BLaER1 treated with 17β-estradiol and CSF1 and Interleukin-3, amounts not matched to agents 10 nM and 100 nM (cell line): ENCODE measurements at regions not wholly inside any gene's neighbourhood (a gene's known extent, or its start where the extent isn't known, plus 50 kb on each side); places are given as distances from the start of the nearest gene placed in this dataset.
A peak's percentile ranks its signal among the peaks of the same experiment; 100 is the strongest.

Experiments
- H3K27ac ChIP-seq, 11 experiments: shearing (Covaris generic); formaldehyde crosslinking; 2 replicates each; pipeline ENCODE4 v1.8.1; 2022
- H3K27me3 ChIP-seq, 11 experiments: shearing (Covaris generic); formaldehyde crosslinking; 2 replicates each; pipeline ENCODE4 v1.8.1; 2022
- H3K36me3 ChIP-seq, 11 experiments: shearing (Covaris generic); formaldehyde crosslinking; 2 replicates each; pipeline ENCODE4 v1.8.1; 2022
- H3K4me1 ChIP-seq, 10 experiments: shearing (Covaris generic); formaldehyde crosslinking; 2 replicates each; pipeline ENCODE4 v1.8.1; 2022
- H3K4me2 ChIP-seq, 11 experiments: shearing (Covaris generic); formaldehyde crosslinking; 2 replicates each; pipeline ENCODE4 v1.8.1; 2022
- H3K4me3 ChIP-seq, 10 experiments: shearing (Covaris generic); formaldehyde crosslinking; 2 replicates each; pipeline ENCODE4 v1.8.1; 2022
- H3K9ac ChIP-seq, 11 experiments: shearing (Covaris generic); formaldehyde crosslinking; 2 replicates each; pipeline ENCODE4 v1.8.1; 2022
- H3K9me3 ChIP-seq, 11 experiments: shearing (Covaris generic); formaldehyde crosslinking; replicated peaks in 1 of 11; 2 replicates each; pipeline ENCODE4 v1.8.1; 2022
- H4K20me1 ChIP-seq, 11 experiments: shearing (Covaris generic); formaldehyde crosslinking; 2 replicates each; pipeline ENCODE4 v1.8.1; 2022
- Cebpa-rat ChIP-seq, 11 experiments: shearing (Covaris generic); IDR thresholded peaks; 2 replicates each; pipeline ENCODE4 v1.8.1; 2022

GRCh38 chr15:69624816-69625215 lies 172.2 kb downstream of the RPLP1 start:
- peak overlapping the region in 1 of 11 experiments; percentile 36; a peak in 2 of 22 replicates for H3K4me2 ChIP-seq
- H4K20me1 ChIP-seq: no peaks in the 10 kb centered on the region
- no peak for TF ChIP-seq Cebpa-rat (IDR thresholded peaks at IDR 0.05)
- no peak overlapping the region for H3K9ac ChIP-seq
- no peaks in the 10 kb centered on the region for H3K27me3 ChIP-seq
- H3K36me3 ChIP-seq: no peaks in the 10 kb centered on the region
- peaks cover 4 to 18% (median 10%) of the 10 kb centered on the region in 11 experiments; a peak in 14 of 22 replicates for H3K9me3 ChIP-seq
- H3K4me1 ChIP-seq: peaks cover 3 to 9% (median 6%) of the 10 kb centered on the region in 10 experiments; a peak in 13 of 20 replicates
- no peak overlapping the region for H3K27ac ChIP-seq
- H3K4me3 ChIP-seq: no peak overlapping the region

- no peaks in the 10 kb centered on the region for H4K20me1 ChIP-seq
- H3K36me3 ChIP-seq: no peaks in the 10 kb centered on the region
- H3K27ac ChIP-seq: no peak overlapping the region
- no peak overlapping the region for H3K9ac ChIP-seq
- no peak overlapping the region for H3K4me2 ChIP-seq
- H3K27me3 ChIP-seq: no peaks in the 10 kb centered on the region
- H3K4me3 ChIP-seq: no peak overlapping the region
- no peak for TF ChIP-seq Cebpa-rat (IDR thresholded peaks at IDR 0.05)
- H3K9me3 ChIP-seq: peaks cover 4 to 18% (median 10%) of the 10 kb centered on the region in 11 experiments; a peak in 14 of 22 replicates
- H3K4me1 ChIP-seq: peaks cover 3 to 9% (median 6%) of the 10 kb centered on the region in 10 experiments; a peak in 13 of 20 replicates
Observed at GRCh38 chr15:69625328-69625727, 172.7 kb downstream of the RPLP1 start.

- Histone ChIP-seq H3K9me3 (peaks cover 4 to 18% (median 10%) of the 10 kb centered on the region in 11 experiments; a peak in 14 of 22 replicates), H4K20me1 (no peaks in the 10 kb centered on the region), H3K4me1 (peaks cover 3 to 9% (median 6%) of the 10 kb centered on the region in 10 experiments; a peak in 13 of 20 replicates), H3K4me2 (no peak overlapping the region), H3K27ac (no peak overlapping the region), H3K4me3 (no peak overlapping the region), H3K27me3 (no peaks in the 10 kb centered on the region), H3K9ac (no peak overlapping the region), H3K36me3 (no peaks in the 10 kb centered on the region)
- no peak for TF ChIP-seq Cebpa-rat (IDR thresholded peaks at IDR 0.05)
Observed at GRCh38 chr15:69626095-69627066, 173.8 kb downstream of the RPLP1 start.

- no peak for TF ChIP-seq Cebpa-rat (IDR thresholded peaks at IDR 0.05)
- Histone ChIP-seq H3K4me3 (no peak overlapping the region), H4K20me1 (no peaks in the 10 kb centered on the region), H3K9ac (no peak overlapping the region), H3K9me3 (peaks cover 4 to 13% (median 7%) of the 10 kb centered on the region in 11 experiments; a peak in 14 of 22 replicates), H3K27me3 (no peaks in the 10 kb centered on the region), H3K36me3 (no peaks in the 10 kb centered on the region), H3K4me1 (peaks cover 3 to 9% (median 6%) of the 10 kb centered on the region in 10 experiments; a peak in 13 of 20 replicates), H3K27ac (no peak overlapping the region), H3K4me2 (no peak overlapping the region)
Observed at GRCh38 chr15:69627548-69628158, 175.0 kb downstream of the RPLP1 start.

GRCh38 chr15:69628256-69629093 lies 175.9 kb downstream of the RPLP1 start:
- Histone ChIP-seq H4K20me1 (no peaks in the 10 kb centered on the region), H3K27ac (no peak overlapping the region), H3K4me3 (no peak overlapping the region), H3K4me1 (peaks cover 3 to 9% (median 6%) of the 10 kb centered on the region in 10 experiments; a peak in 13 of 20 replicates), H3K4me2 (no peak overlapping the region), H3K27me3 (no peaks in the 10 kb centered on the region), H3K36me3 (no peaks in the 10 kb centered on the region), H3K9ac (no peak overlapping the region), H3K9me3 (peaks cover 0 to 4% (median 0%) of the 10 kb centered on the region in 11 experiments; a peak in 4 of 22 replicates)
- TF ChIP-seq Cebpa-rat (IDR thresholded peaks at IDR 0.05): no peak

- Histone ChIP-seq H3K4me1 (peaks cover 0 to under 1% (median 0%) of the 10 kb centered on the region in 10 experiments; a peak in 1 of 20 replicates), H3K27ac (no peak overlapping the region), H3K9me3 (no peaks in the 10 kb centered on the region), H3K36me3 (no peaks in the 10 kb centered on the region), H4K20me1 (no peaks in the 10 kb centered on the region), H3K4me2 (no peak overlapping the region), H3K9ac (no peak overlapping the region), H3K27me3 (no peaks in the 10 kb centered on the region), H3K4me3 (no peak overlapping the region)
- TF ChIP-seq Cebpa-rat (IDR thresholded peaks at IDR 0.05): no peak
Observed at GRCh38 chr15:69629631-69630161, 177.1 kb downstream of the RPLP1 start.

- Histone ChIP-seq H3K4me2 (no peak overlapping the region), H3K9ac (no peak overlapping the region), H4K20me1 (no peaks in the 10 kb centered on the region), H3K27me3 (no peaks in the 10 kb centered on the region), H3K36me3 (no peaks in the 10 kb centered on the region), H3K27ac (no peak overlapping the region), H3K4me3 (no peak overlapping the region), H3K9me3 (no peaks in the 10 kb centered on the region), H3K4me1 (no peaks in the 10 kb centered on the region)
- TF ChIP-seq Cebpa-rat (IDR thresholded peaks at IDR 0.05): no peak
Observed at GRCh38 chr15:69631005-69631404, 178.4 kb downstream of the RPLP1 start.

- Histone ChIP-seq H3K4me2 (no peak overlapping the region), H3K4me3 (no peak overlapping the region), H4K20me1 (no peaks in the 10 kb centered on the region), H3K36me3 (no peaks in the 10 kb centered on the region), H3K9ac (no peak overlapping the region), H3K9me3 (0 out of 22 replicates have a peak, but pooled peaks cover 0 to under 1% (median 0%) of the 10 kb centered on the region in 11 experiments), H3K4me1 (no peaks in the 10 kb centered on the region), H3K27ac (no peak overlapping the region), H3K27me3 (no peaks in the 10 kb centered on the region)
- TF ChIP-seq Cebpa-rat (IDR thresholded peaks at IDR 0.05): no peak
Observed at GRCh38 chr15:69631978-69632377, 179.4 kb downstream of the RPLP1 start.
